ENCODE measurements at regions not wholly inside any gene's neighbourhood (a gene's known extent, or its start where the extent isn't known, plus 50 kb on each side); places are given as distances from the start of the nearest gene placed in this dataset.

- TF ChIP-seq CTCF (IDR thresholded peaks at IDR 0.05) = no peak
- TF ChIP-seq POLR2A (IDR thresholded peaks at IDR 0.05) = no peak
- TF ChIP-seq POLR2AphosphoS5 (IDR thresholded peaks at IDR 0.05) = no peak
- TF ChIP-seq EP300 (IDR thresholded peaks at IDR 0.05) = no peak
- Histone ChIP-seq H3K27ac (no peak overlapping the region), H3K36me3 (no peaks in the 10 kb centered on the region), H3K4me1 (no peaks in the 10 kb centered on the region), H3K27me3 (no peaks in the 10 kb centered on the region), H3K4me3 (no peak overlapping the region), H3K9me3 (no peaks in the 10 kb centered on the region)
- ATAC-seq = no peak
- 0 to 3% methylated on average over 2 of the region's 2 CpGs for WGBS, 2 donors (ENCODE audit: low coverage in 1 of 2)
Measured at GRCh38 chr9:87816036-87816435, 66.6 kb upstream of the SPATA31E1 start.

- WGBS, 2 donors (ENCODE audit: low coverage in 1 of 2) = 60 to 69% methylated on average over 1 to 3 of the region's 3 CpGs
- Histone ChIP-seq H3K4me1 (no peaks in the 10 kb centered on the region), H3K9me3 (no peaks in the 10 kb centered on the region), H3K27ac (no peak overlapping the region), H3K4me3 (no peak overlapping the region), H3K36me3 (no peaks in the 10 kb centered on the region), H3K27me3 (no peaks in the 10 kb centered on the region)
- no peak for TF ChIP-seq CTCF (IDR thresholded peaks at IDR 0.05)
- no peak for TF ChIP-seq EP300 (IDR thresholded peaks at IDR 0.05)
- TF ChIP-seq POLR2A (IDR thresholded peaks at IDR 0.05) = no peak
- TF ChIP-seq POLR2AphosphoS5 (IDR thresholded peaks at IDR 0.05) = no peak
- no peak for ATAC-seq
Measured at GRCh38 chr9:87818308-87818707, 64.4 kb upstream of the SPATA31E1 start.

GRCh38 chr9:87824216-87824875 lies 58.3 kb upstream of the SPATA31E1 start:
- no peaks in the 10 kb centered on the region for H3K36me3 ChIP-seq
- no peaks in the 10 kb centered on the region for H3K9me3 ChIP-seq
- TF ChIP-seq POLR2A (IDR thresholded peaks at IDR 0.05) = no peak
- no peak for TF ChIP-seq POLR2AphosphoS5 (IDR thresholded peaks at IDR 0.05)
- no peak for TF ChIP-seq CTCF (IDR thresholded peaks at IDR 0.05)
- no peak for TF ChIP-seq EP300 (IDR thresholded peaks at IDR 0.05)
- ATAC-seq = no peak
- H3K27ac ChIP-seq = no peak overlapping the region
- peaks cover 11% of the 10 kb centered on the region for H3K27me3 ChIP-seq
- 97 to 100% methylated on average over 5 to 6 of the region's 31 CpGs for whole genome bisulfite sequencing, 2 donors (ENCODE audit: low coverage in 1 of 2)
- H3K4me1 ChIP-seq = no peaks in the 10 kb centered on the region
- H3K4me3 ChIP-seq = no peak overlapping the region

GRCh38 chr9:87824886-87825285 lies 57.8 kb upstream of the SPATA31E1 start:
- no peak for ATAC-seq
- TF ChIP-seq EP300 (IDR thresholded peaks at IDR 0.05) (no peak), POLR2A (IDR thresholded peaks at IDR 0.05) (no peak), POLR2AphosphoS5 (IDR thresholded peaks at IDR 0.05) (no peak), CTCF (IDR thresholded peaks at IDR 0.05) (no peak)
- Histone ChIP-seq H3K27me3 (peaks cover 11% of the 10 kb centered on the region), H3K27ac (no peak overlapping the region), H3K36me3 (no peaks in the 10 kb centered on the region), H3K4me3 (no peak overlapping the region), H3K4me1 (no peaks in the 10 kb centered on the region), H3K9me3 (no peaks in the 10 kb centered on the region)
- 96 to 100% methylated on average over 7 to 8 of the region's 24 CpGs for WGBS, 2 donors (ENCODE audit: low coverage in 1 of 2)

- no peak for ATAC-seq
- Histone ChIP-seq H3K4me1 (no peaks in the 10 kb centered on the region), H3K27me3 (peaks cover 11% of the 10 kb centered on the region), H3K9me3 (no peaks in the 10 kb centered on the region), H3K4me3 (no peak overlapping the region), H3K27ac (no peak overlapping the region), H3K36me3 (no peaks in the 10 kb centered on the region)
- TF ChIP-seq EP300 (IDR thresholded peaks at IDR 0.05) (no peak), POLR2AphosphoS5 (IDR thresholded peaks at IDR 0.05) (no peak), CTCF (IDR thresholded peaks at IDR 0.05) (no peak), POLR2A (IDR thresholded peaks at IDR 0.05) (no peak)
Measured at GRCh38 chr9:87826331-87826730, 56.3 kb upstream of the SPATA31E1 start.
